ENCODE measurements at regions not wholly inside any gene's neighbourhood (a gene's known extent, or its start where the extent isn't known, plus 50 kb on each side); places are given as distances from the start of the nearest gene placed in this dataset.

DNA sequence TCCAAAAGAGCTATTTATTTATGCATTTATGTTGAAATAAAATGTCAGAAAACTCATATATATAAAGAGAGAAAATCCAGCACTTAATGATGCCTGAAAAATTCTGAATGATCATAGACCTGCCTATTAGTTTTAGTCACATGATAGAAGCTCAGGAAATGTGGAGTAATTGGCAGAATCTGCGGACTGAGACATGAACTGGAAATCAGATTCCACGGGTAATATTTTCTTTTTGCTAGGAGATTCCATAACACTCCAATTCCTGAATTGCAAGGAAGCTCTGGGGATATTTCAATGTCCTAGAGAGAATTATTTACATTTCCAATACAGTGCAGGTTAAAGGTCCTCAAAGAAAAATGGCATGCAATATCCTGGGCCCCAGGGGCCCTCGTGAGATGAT, 778.8 kb downstream of the SEMA5A start:
- 76% methylated on average over 3 of the region's 3 CpGs for WGBS (ENCODE audit: insufficient coverage)
- H3K4me1 ChIP-seq (ENCODE audit: control insufficient read depth, insufficient read depth, low read length), result no peaks in the 10 kb centered on the region

DNA sequence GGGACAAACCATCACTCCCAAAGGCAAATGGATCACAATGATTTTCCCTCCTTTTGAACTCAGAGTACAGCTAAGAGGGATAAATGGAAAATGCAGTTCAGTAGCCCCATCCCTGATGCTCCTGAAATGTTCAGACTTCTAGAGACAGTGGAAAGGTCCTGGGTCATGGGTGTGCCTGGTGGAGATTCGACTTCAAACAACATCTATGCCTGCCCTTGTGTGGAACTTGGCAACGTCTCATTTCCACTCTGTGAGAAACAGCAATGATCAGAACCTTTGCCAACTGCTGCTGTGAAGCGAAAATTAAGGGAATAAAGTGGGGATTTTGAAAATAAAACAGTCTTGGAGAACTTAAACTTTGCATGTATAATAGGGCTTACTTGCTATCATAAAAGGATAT, 778.1 kb downstream of the SEMA5A start:
- WGBS (ENCODE audit: insufficient coverage), result 63% methylated on average over 3 of the region's 3 CpGs
- H3K27ac ChIP-seq (ENCODE audit: low read length), result no peak overlapping the region
- H3K27me3 ChIP-seq (ENCODE audit: control insufficient read depth, insufficient read depth, low read length), result no peaks in the 10 kb centered on the region
- H3K4me3 Mint-ChIP-seq, result no peak overlapping the region
- no peaks in the 10 kb centered on the region for H3K36me3 ChIP-seq (ENCODE audit: control insufficient read depth, insufficient read depth, low read length)
- peaks cover 2% of the 10 kb centered on the region for H3K9me3 ChIP-seq (ENCODE audit: control insufficient read depth, insufficient read depth, low read length)
- no peaks in the 10 kb centered on the region for H3K27me3 Mint-ChIP-seq (ENCODE audit: low read depth in 2 of 2)
- ATAC-seq (no peak), DNase-seq (no peak)
- TF ChIP-seq, protein P1, sequence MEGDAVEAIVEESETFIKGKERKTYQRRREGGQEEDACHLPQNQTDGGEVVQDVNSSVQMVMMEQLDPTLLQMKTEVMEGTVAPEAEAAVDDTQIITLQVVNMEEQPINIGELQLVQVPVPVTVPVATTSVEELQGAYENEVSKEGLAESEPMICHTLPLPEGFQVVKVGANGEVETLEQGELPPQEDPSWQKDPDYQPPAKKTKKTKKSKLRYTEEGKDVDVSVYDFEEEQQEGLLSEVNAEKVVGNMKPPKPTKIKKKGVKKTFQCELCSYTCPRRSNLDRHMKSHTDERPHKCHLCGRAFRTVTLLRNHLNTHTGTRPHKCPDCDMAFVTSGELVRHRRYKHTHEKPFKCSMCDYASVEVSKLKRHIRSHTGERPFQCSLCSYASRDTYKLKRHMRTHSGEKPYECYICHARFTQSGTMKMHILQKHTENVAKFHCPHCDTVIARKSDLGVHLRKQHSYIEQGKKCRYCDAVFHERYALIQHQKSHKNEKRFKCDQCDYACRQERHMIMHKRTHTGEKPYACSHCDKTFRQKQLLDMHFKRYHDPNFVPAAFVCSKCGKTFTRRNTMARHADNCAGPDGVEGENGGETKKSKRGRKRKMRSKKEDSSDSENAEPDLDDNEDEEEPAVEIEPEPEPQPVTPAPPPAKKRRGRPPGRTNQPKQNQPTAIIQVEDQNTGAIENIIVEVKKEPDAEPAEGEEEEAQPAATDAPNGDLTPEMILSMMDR (IDR thresholded peaks at IDR 0.05), result no peak
- H3K4me3 ChIP-seq (ENCODE audit: low read length), result no peak overlapping the region
- no peak overlapping the region for H3K27ac Mint-ChIP-seq
- H3K4me1 Mint-ChIP-seq, result no peaks in the 10 kb centered on the region
- peaks cover 15 to 16% of the 10 kb centered on the region in 2 donors for H3K9me3 Mint-ChIP-seq
- intact Hi-C loops (cut with micrococcal nuclease), result no loop called here
- no peaks in the 10 kb centered on the region for H3K4me1 ChIP-seq (ENCODE audit: control insufficient read depth, insufficient read depth, low read length)
- no peaks in the 10 kb centered on the region for H3K36me3 Mint-ChIP-seq

More for the DNA sequence above, 778.8 kb downstream of the SEMA5A start:
- H3K4me3 Mint-ChIP-seq, result no peak overlapping the region
- TF ChIP-seq, protein P1 (IDR thresholded peaks at IDR 0.05), result no peak
- Histone ChIP-seq H3K36me3 (ENCODE audit: control insufficient read depth, insufficient read depth, low read length) (no peaks in the 10 kb centered on the region), H3K27ac (ENCODE audit: low read length) (no peak overlapping the region), H3K27me3 (ENCODE audit: control insufficient read depth, insufficient read depth, low read length) (no peaks in the 10 kb centered on the region), H3K9me3 (ENCODE audit: control insufficient read depth, insufficient read depth, low read length) (peaks cover 2% of the 10 kb centered on the region), H3K4me3 (ENCODE audit: low read length) (no peak overlapping the region)
- intact Hi-C loops (cut with micrococcal nuclease), result no loop called here
- H3K27ac Mint-ChIP-seq, result no peak overlapping the region
- H3K9me3 Mint-ChIP-seq, result peaks cover 15 to 16% of the 10 kb centered on the region in 2 donors
- no peaks in the 10 kb centered on the region for H3K27me3 Mint-ChIP-seq (ENCODE audit: low read depth in 2 of 2)
- no peaks in the 10 kb centered on the region for H3K4me1 Mint-ChIP-seq
- H3K36me3 Mint-ChIP-seq, result no peaks in the 10 kb centered on the region
- DNase-seq, result no peak
- ATAC-seq, result no peak

DNA sequence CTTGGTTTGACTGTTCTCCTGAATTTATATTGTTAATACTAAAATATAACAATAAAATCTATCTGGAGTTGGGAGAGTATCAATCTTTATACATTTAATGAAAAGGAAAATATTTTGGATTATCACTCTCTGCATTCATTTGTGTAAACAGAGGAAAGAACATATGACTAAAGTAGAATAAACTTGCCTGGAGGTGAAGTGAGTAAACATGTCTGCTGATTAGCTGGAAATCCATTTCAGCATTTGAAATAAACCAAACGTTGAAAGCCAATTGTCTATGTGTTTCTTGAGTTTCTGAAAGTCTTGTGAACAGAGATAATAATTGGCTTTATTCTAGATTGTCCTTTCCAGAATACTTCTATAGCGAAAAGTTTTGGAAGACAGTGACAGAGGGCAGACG, 776.2 kb downstream of the SEMA5A start:
- WGBS (ENCODE audit: insufficient coverage), result 89% methylated on average over 3 of the region's 3 CpGs
- Histone ChIP-seq H3K36me3 (ENCODE audit: control insufficient read depth, insufficient read depth, low read length) (no peaks in the 10 kb centered on the region), H3K27me3 (ENCODE audit: control insufficient read depth, insufficient read depth, low read length) (no peaks in the 10 kb centered on the region), H3K4me1 (ENCODE audit: control insufficient read depth, insufficient read depth, low read length) (no peaks in the 10 kb centered on the region), H3K27ac (ENCODE audit: low read length) (no peak overlapping the region), H3K9me3 (ENCODE audit: control insufficient read depth, insufficient read depth, low read length) (peaks cover 2% of the 10 kb centered on the region), H3K4me3 (ENCODE audit: low read length) (no peak overlapping the region)
- peaks cover 12 to 15% of the 10 kb centered on the region in 2 donors for H3K9me3 Mint-ChIP-seq
- no peaks in the 10 kb centered on the region for H3K4me1 Mint-ChIP-seq
- ATAC-seq (no peak), DNase-seq (no peak)
- no peak overlapping the region for H3K27ac Mint-ChIP-seq
- no peaks in the 10 kb centered on the region for H3K36me3 Mint-ChIP-seq
- no peak overlapping the region for H3K4me3 Mint-ChIP-seq
- no peaks in the 10 kb centered on the region for H3K27me3 Mint-ChIP-seq (ENCODE audit: low read depth in 2 of 2)
- TF ChIP-seq, protein P1 (IDR thresholded peaks at IDR 0.05), result no peak
- intact Hi-C loops (cut with micrococcal nuclease), result no loop called here

DNA sequence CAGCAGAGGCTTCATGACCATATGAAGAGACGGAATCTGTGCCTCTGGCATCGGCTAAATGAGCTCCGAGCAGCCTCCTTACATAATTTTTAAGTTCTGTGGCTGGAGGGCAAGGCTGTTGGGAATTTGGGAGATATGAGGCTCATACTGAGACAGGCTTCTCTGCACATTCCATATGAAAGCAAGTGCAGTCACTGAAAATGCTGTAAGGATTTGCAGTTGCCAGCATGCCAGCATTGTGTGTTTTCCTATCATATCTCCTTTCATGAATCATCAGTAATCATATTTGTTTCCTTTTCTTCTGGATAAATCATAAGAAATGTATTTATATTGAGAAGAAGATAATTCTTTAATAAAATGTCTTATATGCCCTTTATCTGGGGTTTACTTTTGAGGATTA, 775.4 kb downstream of the SEMA5A start:
- ATAC-seq, result no peak
- Mint-ChIP-seq H3K27me3 (ENCODE audit: low read depth in 2 of 2) (no peaks in the 10 kb centered on the region), H3K9me3 (peaks cover 12 to 14% of the 10 kb centered on the region in 2 donors), H3K36me3 (no peaks in the 10 kb centered on the region), H3K4me3 (no peak overlapping the region), H3K4me1 (no peaks in the 10 kb centered on the region), H3K27ac (no peak overlapping the region)
- intact Hi-C loops (cut with micrococcal nuclease), result no loop called here
- Histone ChIP-seq H3K27ac (ENCODE audit: low read length) (no peak overlapping the region), H3K4me1 (ENCODE audit: control insufficient read depth, insufficient read depth, low read length) (no peaks in the 10 kb centered on the region), H3K36me3 (ENCODE audit: control insufficient read depth, insufficient read depth, low read length) (no peaks in the 10 kb centered on the region), H3K27me3 (ENCODE audit: control insufficient read depth, insufficient read depth, low read length) (no peaks in the 10 kb centered on the region), H3K9me3 (ENCODE audit: control insufficient read depth, insufficient read depth, low read length) (no peaks in the 10 kb centered on the region), H3K4me3 (ENCODE audit: low read length) (no peak overlapping the region)
- no peak for DNase-seq
- TF ChIP-seq, protein P1 (IDR thresholded peaks at IDR 0.05), result no peak
- 72% methylated on average over 2 of the region's 3 CpGs for WGBS (ENCODE audit: insufficient coverage)

Data from natural killer cell (primary cell).